PC-3 (cell line): ENCODE measurements at regions not wholly inside any gene's neighbourhood (a gene's known extent, or its start where the extent isn't known, plus 50 kb on each side); places are given as distances from the start of the nearest gene placed in this dataset.

Source experiments
- ATAC-seq: fragments of 200-7000 bp; cut with Tn5 transposase; 2 replicates; pipeline ENCODE4 v1.9.1; 2020; ENCODE audit warnings: mild to moderate bottlenecking, moderate library complexity
- BruUV-seq: library from RNA; stranded (reverse); fragments of 400-500 nt; replicated peaks from 2 replicates; lab custom pipeline; 2021; lab: Mats Ljungman, UMichigan
- CTCF ChIA-PET: fragments of 300-600 bp; sonication (Branson Sonifier 250); formaldehyde crosslinking; loops from one replicate; lab custom pipeline; 2022; ENCODE audit warnings: antibody characterized with exemption; lab: Charles Lee
- POLR2A ChIA-PET: fragments of 300-600 bp; sonication (Branson Sonifier 250); formaldehyde crosslinking; loops from one replicate; lab custom pipeline; 2022; ENCODE audit warnings: antibody characterized with exemption; ENCODE audit not compliant: unreplicated experiment; lab: Charles Lee
- DNase-seq: peaks from one replicate; pipeline ENCODE4 v3.0.0-alpha.2; 2015
- H2AFZ ChIP-seq: fragments of 300-600 bp; sonication (generic); 2 replicates; pipeline ENCODE4 v1.6.0; 2016; ENCODE audit warnings: antibody characterized with exemption, low read length
- H3F3A ChIP-seq: fragments of 300-600 bp; sonication (generic); one replicate; pipeline ENCODE4 v1.6.0; 2017; ENCODE audit warnings: antibody characterized with exemption, low read length, control low read depth, mild to moderate bottlenecking; ENCODE audit not compliant: unreplicated experiment
- H3K27ac ChIP-seq: fragments of 300-600 bp; sonication (generic); 2 replicates; pipeline ENCODE4 v1.5.1; 2016; ENCODE audit warnings: mild to moderate bottlenecking, low read length
- H3K27me3 ChIP-seq: fragments of 300-600 bp; sonication (generic); 2 replicates; pipeline ENCODE4 v1.6.1; 2016; ENCODE audit warnings: low read length, mixed read lengths
- H3K36me3 ChIP-seq: fragments of 300-600 bp; sonication (generic); 2 replicates; pipeline ENCODE4 v1.6.1; 2016; ENCODE audit warnings: low read depth, mixed run types, low read length, mixed read lengths
- H3K4me1 ChIP-seq: fragments of 300-600 bp; sonication (generic); 2 replicates; pipeline ENCODE4 v1.5.1; 2016; ENCODE audit warnings: low read length; ENCODE audit not compliant: insufficient read depth
- H3K4me2 ChIP-seq: fragments of 300-600 bp; sonication (generic); 2 replicates; pipeline ENCODE4 v1.6.0; 2016; ENCODE audit warnings: low read length
- H3K4me3 ChIP-seq: fragments of 300-600 bp; sonication (generic); 2 replicates; pipeline ENCODE4 v1.5.1; 2016; ENCODE audit warnings: mild to moderate bottlenecking, low read length, mixed read lengths
- H3K79me2 ChIP-seq: fragments of 300-600 bp; sonication (generic); 2 replicates; pipeline ENCODE4 v1.6.1; 2017; ENCODE audit warnings: low read length, mixed read lengths
- H3K9ac ChIP-seq: fragments of 300-600 bp; sonication (generic); 2 replicates; pipeline ENCODE4 v1.6.0; 2016; ENCODE audit warnings: mild to moderate bottlenecking, low read length
- H3K9me2 ChIP-seq: fragments of 300-600 bp; sonication (generic); replicated peaks from 2 replicates; pipeline ENCODE4 v1.6.1; 2016; ENCODE audit warnings: mixed run types, low read length, mixed read lengths
- H3K9me3 ChIP-seq: fragments of 300-600 bp; sonication (generic); 2 replicates; pipeline ENCODE4 v1.6.1; 2016; ENCODE audit warnings: low read length, mixed read lengths
- H4K20me1 ChIP-seq: fragments of 300-600 bp; sonication (generic); 2 replicates; pipeline ENCODE4 v1.6.1; 2016; ENCODE audit warnings: low read length, mixed read lengths
- CTCF ChIP-seq: fragments of 300-600 bp; sonication (generic); conservative IDR thresholded peaks from 2 replicates; pipeline ENCODE4 v1.5.1; 2017; ENCODE audit warnings: antibody characterized with exemption, low read depth, mild to moderate bottlenecking, low read length
- EZH2 ChIP-seq: fragments of 300-600 bp; sonication (generic); IDR thresholded peaks from one replicate; pipeline ENCODE4 v1.6.1; 2017; ENCODE audit warnings: antibody characterized with exemption, mild to moderate bottlenecking, low read length; ENCODE audit not compliant: unreplicated experiment
- EZH2phosphoT487 ChIP-seq: fragments of 300-600 bp; sonication (generic); IDR thresholded peaks from 2 replicates; pipeline ENCODE4 v1.6.1; 2018; ENCODE audit warnings: mild to moderate bottlenecking, antibody characterized with exemption, low read length, borderline replicate concordance
- intact Hi-C: fragments of 100-400 bp; cut with micrococcal nuclease; formaldehyde crosslinking; loops from 2 replicates; pipeline ENCODE4 v1.9.0; 2023

GRCh38 chr15:61726166-61726565 is 334.1 kb downstream of the VPS13C start:
- no peak for DNase-seq
- no peak for ATAC-seq
- Histone ChIP-seq H3K27me3 (peaks cover 54% of the 10 kb centered on the region), H3K9ac (no peak overlapping the region), H3K4me1 (no peaks in the 10 kb centered on the region), H4K20me1 (no peaks in the 10 kb centered on the region), H3K4me3 (no peak overlapping the region), H3F3A (no peaks in the 10 kb centered on the region), H3K9me3 (no peaks in the 10 kb centered on the region), H3K79me2 (no peaks in the 10 kb centered on the region), H3K27ac (no peak overlapping the region), H2AFZ (no peak overlapping the region), H3K9me2 (no peaks in the 10 kb centered on the region), H3K4me2 (no peak overlapping the region), H3K36me3 (no peaks in the 10 kb centered on the region)
- ChIA-PET CTCF (no interaction called here), POLR2A (no interaction called here)
- no TSS peak for BruUV-seq
- intact Hi-C loops: no loop called here
- TF ChIP-seq EZH2 (no peak), CTCF (no peak)

- Histone ChIP-seq H3K9me3 (no peaks in the 10 kb centered on the region), H3K9me2 (no peaks in the 10 kb centered on the region), H3K79me2 (no peaks in the 10 kb centered on the region), H3K4me1 (no peaks in the 10 kb centered on the region), H3K4me2 (no peak overlapping the region), H3K27ac (no peak overlapping the region), H3K9ac (no peak overlapping the region), H2AFZ (no peak overlapping the region), H3K27me3 (peaks cover 55% of the 10 kb centered on the region), H4K20me1 (no peaks in the 10 kb centered on the region), H3F3A (no peaks in the 10 kb centered on the region), H3K4me3 (no peak overlapping the region), H3K36me3 (no peaks in the 10 kb centered on the region)
- ChIA-PET CTCF (no interaction called here), POLR2A (no interaction called here)
- no peak for DNase-seq
- TF ChIP-seq EZH2phosphoT487: no peak
- no peak for TF ChIP-seq CTCF
- no peak for TF ChIP-seq EZH2
- intact Hi-C loops: no loop called here
- no TSS peak for BruUV-seq
- ATAC-seq: no peak
Measured at GRCh38 chr15:61725251-61725650, 335.0 kb downstream of the VPS13C start.

- ChIA-PET CTCF (no interaction called here), POLR2A (no interaction called here)
- no TSS peak for BruUV-seq
- ATAC-seq (no peak), DNase-seq (no peak)
- Histone ChIP-seq H4K20me1 (no peaks in the 10 kb centered on the region), H3K79me2 (no peaks in the 10 kb centered on the region), H3K27me3 (peaks cover 62% of the 10 kb centered on the region), H2AFZ (no peak overlapping the region), H3K9ac (no peak overlapping the region), H3K4me1 (no peaks in the 10 kb centered on the region), H3K4me2 (no peak overlapping the region), H3K4me3 (no peak overlapping the region), H3K9me2 (no peaks in the 10 kb centered on the region), H3K9me3 (no peaks in the 10 kb centered on the region), H3K36me3 (no peaks in the 10 kb centered on the region), H3F3A (no peaks in the 10 kb centered on the region), H3K27ac (no peak overlapping the region)
- no peak for TF ChIP-seq CTCF
- TF ChIP-seq EZH2phosphoT487: no peak
- no peak for TF ChIP-seq EZH2
- intact Hi-C loops: no loop called here
Measured at GRCh38 chr15:61724251-61724939, 335.9 kb downstream of the VPS13C start.
